Retinal pigment epithelial cell (primary cell): ENCODE measurements at regions not wholly inside any gene's neighbourhood (a gene's known extent, or its start where the extent isn't known, plus 50 kb on each side); places are given as distances from the start of the nearest gene placed in this dataset.

Source experiments
- DNase-seq: peaks from one replicate; pipeline ENCODE4 v3.0.0-alpha.2; 2010; ENCODE audit warnings: low read depth
- H3K4me3 ChIP-seq: 2 replicates; pipeline ENCODE4 v1.5.1; 2011; ENCODE audit warnings: mild to moderate bottlenecking, low read length, control low read depth, moderate library complexity
- TF ChIP-seq, protein P1 (sequence below): conservative IDR thresholded peaks from 2 replicates; pipeline ENCODE4 v1.5.1; 2011; ENCODE audit warnings: low read depth, low read length, control low read depth, inconsistent platforms

DNA sequence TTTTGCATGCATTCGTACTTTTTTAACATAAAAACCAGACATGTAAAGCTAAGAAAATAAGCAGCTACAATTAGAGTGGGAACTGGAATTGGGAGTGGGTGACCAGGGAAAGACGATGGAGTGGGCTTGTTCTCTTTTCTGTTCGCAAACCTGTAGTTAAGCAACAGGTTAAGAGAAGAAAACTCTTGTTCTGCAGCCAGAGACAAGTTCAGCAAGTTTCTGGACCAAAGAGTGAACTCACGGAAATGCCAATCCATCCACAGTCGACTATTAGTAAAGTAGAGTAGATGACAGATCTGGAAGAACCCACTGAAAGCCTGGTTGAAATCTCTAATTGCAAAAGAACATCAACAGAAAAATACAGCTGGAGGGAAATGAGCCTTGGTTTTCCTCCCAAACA lies 197.8 kb downstream of the TFAP2A start:
- DNase-seq: no peak
- H3K4me3 ChIP-seq: no peak overlapping the region
- TF ChIP-seq, protein P1, sequence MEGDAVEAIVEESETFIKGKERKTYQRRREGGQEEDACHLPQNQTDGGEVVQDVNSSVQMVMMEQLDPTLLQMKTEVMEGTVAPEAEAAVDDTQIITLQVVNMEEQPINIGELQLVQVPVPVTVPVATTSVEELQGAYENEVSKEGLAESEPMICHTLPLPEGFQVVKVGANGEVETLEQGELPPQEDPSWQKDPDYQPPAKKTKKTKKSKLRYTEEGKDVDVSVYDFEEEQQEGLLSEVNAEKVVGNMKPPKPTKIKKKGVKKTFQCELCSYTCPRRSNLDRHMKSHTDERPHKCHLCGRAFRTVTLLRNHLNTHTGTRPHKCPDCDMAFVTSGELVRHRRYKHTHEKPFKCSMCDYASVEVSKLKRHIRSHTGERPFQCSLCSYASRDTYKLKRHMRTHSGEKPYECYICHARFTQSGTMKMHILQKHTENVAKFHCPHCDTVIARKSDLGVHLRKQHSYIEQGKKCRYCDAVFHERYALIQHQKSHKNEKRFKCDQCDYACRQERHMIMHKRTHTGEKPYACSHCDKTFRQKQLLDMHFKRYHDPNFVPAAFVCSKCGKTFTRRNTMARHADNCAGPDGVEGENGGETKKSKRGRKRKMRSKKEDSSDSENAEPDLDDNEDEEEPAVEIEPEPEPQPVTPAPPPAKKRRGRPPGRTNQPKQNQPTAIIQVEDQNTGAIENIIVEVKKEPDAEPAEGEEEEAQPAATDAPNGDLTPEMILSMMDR: no peak

GRCh38 chr6:10215326-10216110 lies 199.4 kb downstream of the TFAP2A start:
- TF ChIP-seq, protein P1: no peak
- peak; percentile 39 for DNase-seq
- no peak overlapping the region for H3K4me3 ChIP-seq

- TF ChIP-seq, protein P1: no peak
- peak; percentile 39 for DNase-seq
- H3K4me3 ChIP-seq: no peak overlapping the region
These were observed 204.8 kb downstream of the TFAP2A start for GRCh38 chr6:10210052-10210451.

DNA sequence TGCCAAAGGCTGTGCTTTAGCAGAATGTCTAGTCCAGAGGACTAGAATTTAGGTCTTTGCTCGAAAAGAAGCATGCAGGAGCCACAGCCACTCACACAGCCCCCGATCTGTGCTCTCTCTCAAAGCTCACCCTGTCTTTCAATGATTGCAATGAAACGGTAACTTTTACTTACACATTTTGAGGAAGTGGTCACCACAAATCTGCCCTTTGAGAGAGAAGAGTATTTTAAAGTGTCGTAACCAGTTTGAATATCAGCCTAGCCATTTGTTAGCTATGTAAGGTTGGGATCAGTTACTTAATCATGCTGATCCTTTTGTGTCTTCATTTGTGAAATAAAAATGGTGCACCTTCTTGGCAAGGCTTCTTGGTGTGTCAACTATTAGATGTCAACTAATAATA lies 209.0 kb downstream of the TFAP2A start:
- TF ChIP-seq, protein P1: no peak
- H3K4me3 ChIP-seq: no peak overlapping the region
- DNase-seq: no peak

GRCh38 chr6:10205120-10205519 lies 209.8 kb downstream of the TFAP2A start:
- DNase-seq: no peak
- TF ChIP-seq, protein P1: no peak

DNA sequence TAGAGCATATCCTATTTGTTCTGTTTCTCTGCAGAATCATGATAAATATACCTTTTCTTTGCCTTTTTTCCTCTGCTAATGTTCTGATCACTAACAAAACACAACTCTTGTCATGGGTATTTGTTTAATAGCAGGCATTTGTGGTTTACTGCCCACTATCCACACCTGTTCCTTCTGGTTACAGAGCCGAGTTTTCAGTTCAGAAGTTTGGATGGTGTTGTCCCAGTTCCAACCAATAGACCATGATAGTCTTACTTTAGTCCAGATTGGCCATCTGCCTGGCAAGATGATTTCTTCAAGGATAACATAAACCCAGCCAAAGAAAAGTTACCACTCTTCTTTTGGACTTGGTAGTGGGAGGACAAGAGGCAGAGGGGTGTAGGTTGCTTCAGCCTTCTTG lies 211.2 kb downstream of the TFAP2A start:
- TF ChIP-seq, protein P1: no peak
- H3K4me3 ChIP-seq: no peak overlapping the region
- DNase-seq: no peak

More at GRCh38 chr6:10205120-10205519, 209.8 kb downstream of the TFAP2A start:
- H3K4me3 ChIP-seq: no peak overlapping the region

GRCh38 chr6:10202581-10202980 lies 212.3 kb downstream of the TFAP2A start:
- no peak for DNase-seq
- H3K4me3 ChIP-seq: no peak overlapping the region
- TF ChIP-seq, protein P1: no peak
